Lung (tissue), 11 donors: ENCODE measurements at regions not wholly inside any gene's neighbourhood (a gene's known extent, or its start where the extent isn't known, plus 50 kb on each side); places are given as distances from the start of the nearest gene placed in this dataset.

Experiments
- ATAC-seq: fragments of 200-7000 bp; cut with Tn5 transposase; one replicate; pipeline ENCODE4 v1.9.1; 2020; ENCODE audit warnings: moderate number of reproducible peaks; ENCODE audit not compliant: insufficient read depth, low FRiP score
- DNase-seq, 3 donors: peaks; one replicate each; pipeline ENCODE4 v3.0.0-alpha.2; 2013 to 2017
- H3K27ac ChIP-seq, 2 donors: one replicate each; pipeline ENCODE4 v1.5.1; 2013; ENCODE audit warnings: mild to moderate bottlenecking in 2 of 2, moderate library complexity in 2 of 2, control low read depth in 1 of 2, inconsistent platforms in 1 of 2, low read depth in 1 of 2, low read length in 1 of 2
- H3K27me3 ChIP-seq, 3 donors: one replicate each; pipeline ENCODE4 v1.5.1; 2013; ENCODE audit warnings: low read length in 2 of 3; ENCODE audit not compliant: control insufficient read depth in 3 of 3, insufficient read depth in 3 of 3
- H3K36me3 ChIP-seq, 4 donors: one replicate each; pipeline ENCODE4 v1.5.1; 2013; ENCODE audit warnings: low read length in 4 of 4, mild to moderate bottlenecking in 1 of 4, moderate library complexity in 1 of 4; ENCODE audit not compliant: control insufficient read depth in 4 of 4, insufficient read depth in 4 of 4
- H3K4me1 ChIP-seq, 5 donors: one replicate each; pipeline ENCODE4 v1.5.1; 2013; ENCODE audit warnings: low read length in 5 of 5, mild to moderate bottlenecking in 2 of 5, moderate library complexity in 1 of 5; ENCODE audit not compliant: control insufficient read depth in 5 of 5, insufficient read depth in 5 of 5
- H3K4me3 ChIP-seq: one replicate; pipeline ENCODE4 v1.5.1; 2013; ENCODE audit warnings: mild to moderate bottlenecking, control low read depth, moderate library complexity
- H3K9ac ChIP-seq, 2 donors: one replicate each; pipeline ENCODE4 v1.5.1; 2013; ENCODE audit warnings: low read length in 2 of 2, control low read depth in 1 of 2; ENCODE audit not compliant: insufficient read depth in 1 of 2
- H3K9me3 ChIP-seq, 4 donors: one replicate each; pipeline ENCODE4 v1.5.1; 2013; ENCODE audit warnings: low read length in 3 of 4, mild to moderate bottlenecking in 1 of 4, moderate library complexity in 1 of 4; ENCODE audit not compliant: control insufficient read depth in 4 of 4, insufficient read depth in 3 of 4
- WGBS, 2 donors: extraction: QIAGEN DNeasy Blood & Tissue Kit; methylation state at CpG; one replicate each; pipeline ENCODE4 v1.1.7; 2013; 5-methylcytosine and 5-hydroxymethylcytosine counted together
- TF ChIP-seq, protein P1 (sequence below): IDR thresholded peaks from 2 replicates; pipeline ENCODE4 v1.5.1; 2012; ENCODE audit warnings: mild to moderate bottlenecking; ENCODE audit errors: control extremely low read depth, extremely low read depth
- donor health status: control.
- donor health status: control.
- donor health status: Bipolar disorder and iron deficiency.
- donor health status: healthy.
- donor health status: DM: yes; HTN: yes; CAD: no.

DNA sequence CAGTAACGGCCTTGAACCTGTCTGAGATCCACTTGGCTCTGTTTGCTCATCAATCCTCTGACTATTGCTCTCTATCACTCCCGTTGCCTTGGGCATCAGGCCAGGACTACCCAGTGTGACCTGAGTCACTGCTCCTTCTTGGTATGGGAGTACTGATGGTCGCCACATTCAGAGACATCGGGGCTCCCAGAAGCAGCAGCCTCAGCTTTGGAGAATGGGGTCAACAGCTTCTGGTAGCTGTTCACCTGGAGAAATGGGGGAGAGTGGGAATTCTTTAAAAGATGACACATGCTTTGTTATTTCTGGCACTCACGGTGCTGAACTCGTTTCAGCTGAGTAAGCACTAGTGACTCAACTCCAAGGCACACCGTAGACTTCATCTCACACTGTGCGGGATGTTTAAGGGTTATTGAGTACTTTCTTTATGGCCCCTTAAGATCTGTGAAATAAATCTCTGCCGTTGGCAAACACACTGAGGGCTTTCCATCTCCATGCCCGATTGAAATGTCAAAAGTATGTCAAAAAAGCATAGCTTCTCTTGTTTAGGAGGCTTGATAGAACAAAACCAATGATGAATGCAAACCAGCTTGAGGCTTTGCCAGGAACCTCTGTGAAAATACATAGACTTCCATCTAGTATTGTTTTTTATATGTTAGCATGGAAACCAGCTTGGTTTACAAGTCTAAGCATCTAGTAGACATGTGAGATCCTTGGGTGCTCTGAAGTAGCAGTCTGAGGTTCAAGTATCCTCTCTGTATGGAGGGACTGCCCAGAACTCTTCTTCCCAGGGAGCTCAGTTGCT lies 333.1 kb downstream of the CXCL12 start:
- H3K9ac ChIP-seq: no peak overlapping the region
- peaks cover 0 to 4% (median 0%) of the 10 kb centered on the region in 4 donors for H3K9me3 ChIP-seq
- no peak overlapping the region for H3K27ac ChIP-seq
- peaks cover 0 to 2% (median 0%) of the 10 kb centered on the region in 3 donors for H3K27me3 ChIP-seq
- no peaks in the 10 kb centered on the region for H3K36me3 ChIP-seq
- ATAC-seq: peak; percentile 25
- 70 to 82% methylated on average over 10 of the region's 10 CpGs for WGBS, 2 donors
- no peak overlapping the region for H3K4me3 ChIP-seq
- H3K4me1 ChIP-seq: peaks cover 0 to 12% (median 4%) of the 10 kb centered on the region in 5 donors
- TF ChIP-seq, protein P1, sequence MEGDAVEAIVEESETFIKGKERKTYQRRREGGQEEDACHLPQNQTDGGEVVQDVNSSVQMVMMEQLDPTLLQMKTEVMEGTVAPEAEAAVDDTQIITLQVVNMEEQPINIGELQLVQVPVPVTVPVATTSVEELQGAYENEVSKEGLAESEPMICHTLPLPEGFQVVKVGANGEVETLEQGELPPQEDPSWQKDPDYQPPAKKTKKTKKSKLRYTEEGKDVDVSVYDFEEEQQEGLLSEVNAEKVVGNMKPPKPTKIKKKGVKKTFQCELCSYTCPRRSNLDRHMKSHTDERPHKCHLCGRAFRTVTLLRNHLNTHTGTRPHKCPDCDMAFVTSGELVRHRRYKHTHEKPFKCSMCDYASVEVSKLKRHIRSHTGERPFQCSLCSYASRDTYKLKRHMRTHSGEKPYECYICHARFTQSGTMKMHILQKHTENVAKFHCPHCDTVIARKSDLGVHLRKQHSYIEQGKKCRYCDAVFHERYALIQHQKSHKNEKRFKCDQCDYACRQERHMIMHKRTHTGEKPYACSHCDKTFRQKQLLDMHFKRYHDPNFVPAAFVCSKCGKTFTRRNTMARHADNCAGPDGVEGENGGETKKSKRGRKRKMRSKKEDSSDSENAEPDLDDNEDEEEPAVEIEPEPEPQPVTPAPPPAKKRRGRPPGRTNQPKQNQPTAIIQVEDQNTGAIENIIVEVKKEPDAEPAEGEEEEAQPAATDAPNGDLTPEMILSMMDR: no peak
- DNase-seq: no peak

DNA sequence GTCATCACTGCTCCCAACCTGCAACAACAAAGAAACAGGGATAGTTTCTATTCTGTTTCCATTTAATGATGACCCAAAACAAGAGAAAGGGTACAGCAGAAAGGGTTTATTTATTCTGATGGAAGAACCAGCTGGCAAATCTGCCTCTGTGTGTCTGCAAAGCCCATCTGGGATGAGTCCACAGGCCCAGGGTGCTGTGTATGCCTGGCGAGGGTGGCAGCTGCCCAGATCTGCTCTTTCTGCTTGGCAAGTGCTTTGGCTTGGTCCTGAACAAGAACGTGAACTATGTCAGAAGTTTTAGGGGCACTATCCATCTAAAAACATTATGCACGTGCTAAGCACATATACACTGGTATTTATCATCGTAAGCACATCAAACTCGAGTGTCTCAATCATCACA lies 333.8 kb downstream of the CXCL12 start:
- WGBS, 2 donors: 84 to 88% methylated on average over 5 of the region's 5 CpGs
- no peak for DNase-seq
- H3K27me3 ChIP-seq: no peaks in the 10 kb centered on the region
- no peak overlapping the region for H3K4me3 ChIP-seq
- no peak overlapping the region for H3K9ac ChIP-seq
- ATAC-seq: no peak
- H3K36me3 ChIP-seq: no peaks in the 10 kb centered on the region
- TF ChIP-seq, protein P1: no peak
- H3K4me1 ChIP-seq: peaks cover 0 to 16% (median 4%) of the 10 kb centered on the region in 5 donors
- H3K27ac ChIP-seq: no peak overlapping the region
- peaks cover 0 to 4% (median 0%) of the 10 kb centered on the region in 4 donors for H3K9me3 ChIP-seq

DNA sequence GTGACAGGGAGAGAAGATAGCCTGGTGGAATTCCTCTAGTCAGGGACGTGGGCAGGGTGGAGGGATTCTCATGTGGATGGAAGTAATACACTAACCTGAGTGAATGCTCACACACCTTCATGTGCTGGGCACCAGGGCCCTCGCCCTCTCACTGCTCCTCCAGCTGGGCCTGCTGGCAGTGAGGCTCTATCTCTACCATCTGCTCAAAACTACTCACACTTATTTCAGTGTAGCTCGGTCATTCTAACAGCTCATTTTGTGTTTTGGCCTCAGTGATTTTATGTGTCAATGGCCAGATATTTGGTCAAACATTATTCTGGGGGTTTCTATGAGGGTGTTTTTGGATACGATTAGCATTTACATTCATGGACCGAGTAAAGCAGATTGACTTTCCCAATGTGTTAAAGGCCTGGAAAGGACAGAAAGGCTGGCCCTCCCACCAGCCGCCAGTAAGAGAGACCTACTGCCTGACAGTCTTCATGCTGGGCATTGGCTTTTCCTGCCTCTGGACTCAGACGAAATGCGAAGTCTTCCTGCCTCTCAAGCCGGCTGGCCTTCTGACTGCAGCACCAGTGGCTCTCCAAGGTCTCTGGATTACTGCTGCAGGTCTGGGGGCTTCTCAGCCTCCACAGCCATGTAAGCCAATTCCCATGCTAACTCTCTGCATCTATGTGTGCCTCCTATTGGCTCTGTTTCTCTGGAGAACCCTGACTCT lies 335.4 kb downstream of the CXCL12 start:
- Histone ChIP-seq H3K4me3 (no peak overlapping the region), H3K4me1 (peaks cover 0 to 16% (median 4%) of the 10 kb centered on the region in 5 donors), H3K27ac (no peak overlapping the region), H3K9me3 (peaks cover 0 to 4% (median 0%) of the 10 kb centered on the region in 4 donors), H3K27me3 (no peaks in the 10 kb centered on the region), H3K9ac (no peak overlapping the region), H3K36me3 (no peaks in the 10 kb centered on the region)
- ATAC-seq (no peak), DNase-seq (no peak)
- TF ChIP-seq, protein P1: no peak
- WGBS, 2 donors: 84 to 86% methylated on average over 9 of the region's 9 CpGs
